ENCODE measurements at regions not wholly inside any gene's neighbourhood (a gene's known extent, or its start where the extent isn't known, plus 50 kb on each side); places are given as distances from the start of the nearest gene placed in this dataset.
"Not testable (repeated sequence)": the region's sequence is repeated elsewhere in the genome, so short reads cannot be mapped to it uniquely, and the experiment has no call there.

GRCh38 chr6:91242614-91242949, 655.7 kb upstream of the MAP3K7 start:
- Histone ChIP-seq H3K36me3 (ENCODE audit: control insufficient read depth in 2 of 2, insufficient read depth in 2 of 2, low read length in 2 of 2) (no peaks in the 10 kb centered on the region), H3K4me1 (ENCODE audit: control insufficient read depth, insufficient read depth, low read length) (no peaks in the 10 kb centered on the region), H3K9ac (ENCODE audit: low read length in 2 of 2) (no peak overlapping the region), H3K4me3 (ENCODE audit: low read length in 2 of 2) (no peak overlapping the region), H3K27ac (ENCODE audit: low read length) (no peak overlapping the region), H3K27me3 (ENCODE audit: control insufficient read depth in 1 of 2, insufficient read depth in 2 of 2, low read length in 2 of 2) (no peaks in the 10 kb centered on the region), H3K9me3 (ENCODE audit: control insufficient read depth in 2 of 2, low read length in 2 of 2) (no peaks in the 10 kb centered on the region)

- Histone ChIP-seq H3K27ac (ENCODE audit: low read length) (no peak overlapping the region), H3K4me1 (ENCODE audit: control insufficient read depth, insufficient read depth, low read length) (no peaks in the 10 kb centered on the region), H3K4me3 (ENCODE audit: low read length in 2 of 2) (no peak overlapping the region), H3K27me3 (ENCODE audit: control insufficient read depth in 1 of 2, insufficient read depth in 2 of 2, low read length in 2 of 2) (no peaks in the 10 kb centered on the region), H3K36me3 (ENCODE audit: control insufficient read depth in 2 of 2, insufficient read depth in 2 of 2, low read length in 2 of 2) (no peaks in the 10 kb centered on the region), H3K9me3 (ENCODE audit: control insufficient read depth in 2 of 2, low read length in 2 of 2) (no peaks in the 10 kb centered on the region), H3K9ac (ENCODE audit: low read length in 2 of 2) (no peak overlapping the region)
Measured at GRCh38 chr6:91241946-91242613, 655.2 kb upstream of the MAP3K7 start.

- H3K27ac ChIP-seq (ENCODE audit: low read length), result no peak overlapping the region
- no peak overlapping the region for H3K9ac ChIP-seq (ENCODE audit: low read length in 2 of 2)
- no peaks in the 10 kb centered on the region for H3K4me1 ChIP-seq (ENCODE audit: control insufficient read depth, insufficient read depth, low read length)
- H3K36me3 ChIP-seq (ENCODE audit: control insufficient read depth in 2 of 2, insufficient read depth in 2 of 2, low read length in 2 of 2), result no peaks in the 10 kb centered on the region
- H3K9me3 ChIP-seq (ENCODE audit: control insufficient read depth in 2 of 2, low read length in 2 of 2), result no peaks in the 10 kb centered on the region
- H3K4me3 ChIP-seq (ENCODE audit: low read length in 2 of 2), result no peak overlapping the region
- H3K27me3 ChIP-seq (ENCODE audit: control insufficient read depth in 1 of 2, insufficient read depth in 2 of 2, low read length in 2 of 2), result no peaks in the 10 kb centered on the region
Measured at GRCh38 chr6:91240878-91241603, 654.2 kb upstream of the MAP3K7 start.

GRCh38 chr6:91221072-91221720, 634.3 kb upstream of the MAP3K7 start:
- Histone ChIP-seq H3K27ac (ENCODE audit: low read length) (no peak overlapping the region), H3K9me3 (ENCODE audit: control insufficient read depth in 2 of 2, low read length in 2 of 2) (no peaks in the 10 kb centered on the region), H3K4me3 (ENCODE audit: low read length in 2 of 2) (no peak overlapping the region), H3K36me3 (ENCODE audit: control insufficient read depth in 2 of 2, insufficient read depth in 2 of 2, low read length in 2 of 2) (no peaks in the 10 kb centered on the region), H3K27me3 (ENCODE audit: control insufficient read depth in 1 of 2, insufficient read depth in 2 of 2, low read length in 2 of 2) (no peaks in the 10 kb centered on the region), H3K4me1 (ENCODE audit: control insufficient read depth, insufficient read depth, low read length) (no peaks in the 10 kb centered on the region), H3K9ac (ENCODE audit: low read length in 2 of 2) (no peak overlapping the region)

GRCh38 chr6:91213229-91213901, 626.5 kb upstream of the MAP3K7 start:
- no peak overlapping the region for H3K4me3 ChIP-seq (ENCODE audit: low read length in 2 of 2)
- H3K27ac ChIP-seq (ENCODE audit: low read length), result no peak overlapping the region
- no peaks in the 10 kb centered on the region for H3K27me3 ChIP-seq (ENCODE audit: control insufficient read depth in 1 of 2, insufficient read depth in 2 of 2, low read length in 2 of 2)
- no peaks in the 10 kb centered on the region for H3K4me1 ChIP-seq (ENCODE audit: control insufficient read depth, insufficient read depth, low read length)
- no peaks in the 10 kb centered on the region for H3K36me3 ChIP-seq (ENCODE audit: control insufficient read depth in 2 of 2, insufficient read depth in 2 of 2, low read length in 2 of 2)
- no peak overlapping the region for H3K9ac ChIP-seq (ENCODE audit: low read length in 2 of 2)
- H3K9me3 ChIP-seq (ENCODE audit: control insufficient read depth in 2 of 2, low read length in 2 of 2), result peaks cover 0 to 5% of the 10 kb centered on the region in 2 donors

- H3K9me3 ChIP-seq (ENCODE audit: control insufficient read depth in 2 of 2, low read length in 2 of 2), result no peaks in the 10 kb centered on the region
- H3K36me3 ChIP-seq (ENCODE audit: control insufficient read depth in 2 of 2, insufficient read depth in 2 of 2, low read length in 2 of 2), result no peaks in the 10 kb centered on the region
- H3K4me1 ChIP-seq (ENCODE audit: control insufficient read depth, insufficient read depth, low read length), result no peaks in the 10 kb centered on the region
- no peaks in the 10 kb centered on the region for H3K27me3 ChIP-seq (ENCODE audit: control insufficient read depth in 1 of 2, insufficient read depth in 2 of 2, low read length in 2 of 2)
- no peak overlapping the region for H3K27ac ChIP-seq (ENCODE audit: low read length)
- H3K9ac ChIP-seq (ENCODE audit: low read length in 2 of 2), result no peak overlapping the region
- no peak overlapping the region for H3K4me3 ChIP-seq (ENCODE audit: low read length in 2 of 2)
Measured at GRCh38 chr6:91198588-91199255, 611.9 kb upstream of the MAP3K7 start.

GRCh38 chr6:91196729-91197128, 609.9 kb upstream of the MAP3K7 start:
- H3K4me3 ChIP-seq (ENCODE audit: low read length in 2 of 2), result no peak overlapping the region
- H3K36me3 ChIP-seq (ENCODE audit: control insufficient read depth in 2 of 2, insufficient read depth in 2 of 2, low read length in 2 of 2), result no peaks in the 10 kb centered on the region
- no peaks in the 10 kb centered on the region for H3K9me3 ChIP-seq (ENCODE audit: control insufficient read depth in 2 of 2, low read length in 2 of 2)

GRCh38 chr6:91193446-91193845, 606.6 kb upstream of the MAP3K7 start:
- no peaks in the 10 kb centered on the region for H3K9me3 ChIP-seq (ENCODE audit: control insufficient read depth in 2 of 2, low read length in 2 of 2)
- H3K9ac ChIP-seq (ENCODE audit: low read length in 2 of 2), result no peak overlapping the region
- H3K4me1 ChIP-seq (ENCODE audit: control insufficient read depth, insufficient read depth, low read length), result no peaks in the 10 kb centered on the region
- H3K27ac ChIP-seq (ENCODE audit: low read length), result no peak overlapping the region
- H3K36me3 ChIP-seq (ENCODE audit: control insufficient read depth in 2 of 2, insufficient read depth in 2 of 2, low read length in 2 of 2), result no peaks in the 10 kb centered on the region
- no peak overlapping the region for H3K4me3 ChIP-seq (ENCODE audit: low read length in 2 of 2)
- no peaks in the 10 kb centered on the region for H3K27me3 ChIP-seq (ENCODE audit: control insufficient read depth in 1 of 2, insufficient read depth in 2 of 2, low read length in 2 of 2)

More at GRCh38 chr6:91196729-91197128, 609.9 kb upstream of the MAP3K7 start:
- H3K4me1 ChIP-seq (ENCODE audit: control insufficient read depth, insufficient read depth, low read length), result no peaks in the 10 kb centered on the region
- H3K9ac ChIP-seq (ENCODE audit: low read length in 2 of 2), result no peak overlapping the region
- H3K27me3 ChIP-seq (ENCODE audit: control insufficient read depth in 1 of 2, insufficient read depth in 2 of 2, low read length in 2 of 2), result no peaks in the 10 kb centered on the region
- no peak overlapping the region for H3K27ac ChIP-seq (ENCODE audit: low read length)

- H3K4me3 ChIP-seq (ENCODE audit: low read length in 2 of 2); H3K4me1 ChIP-seq (ENCODE audit: control insufficient read depth, insufficient read depth, low read length); H3K36me3 ChIP-seq (ENCODE audit: control insufficient read depth in 2 of 2, insufficient read depth in 2 of 2, low read length in 2 of 2); H3K9ac ChIP-seq (ENCODE audit: low read length in 2 of 2); H3K27ac ChIP-seq (ENCODE audit: low read length); H3K27me3 ChIP-seq (ENCODE audit: control insufficient read depth in 1 of 2, insufficient read depth in 2 of 2, low read length in 2 of 2); H3K9me3 ChIP-seq (ENCODE audit: control insufficient read depth in 2 of 2, low read length in 2 of 2): not testable (repeated sequence)
Measured at GRCh38 chr6:91190041-91190440, 603.2 kb upstream of the MAP3K7 start.

- no peak overlapping the region for H3K27ac ChIP-seq (ENCODE audit: low read length)
- no peaks in the 10 kb centered on the region for H3K27me3 ChIP-seq (ENCODE audit: control insufficient read depth in 1 of 2, insufficient read depth in 2 of 2, low read length in 2 of 2)
- no peaks in the 10 kb centered on the region for H3K36me3 ChIP-seq (ENCODE audit: control insufficient read depth in 2 of 2, insufficient read depth in 2 of 2, low read length in 2 of 2)
- no peak overlapping the region for H3K9ac ChIP-seq (ENCODE audit: low read length in 2 of 2)
- H3K4me1 ChIP-seq (ENCODE audit: control insufficient read depth, insufficient read depth, low read length), result no peaks in the 10 kb centered on the region
- no peaks in the 10 kb centered on the region for H3K9me3 ChIP-seq (ENCODE audit: control insufficient read depth in 2 of 2, low read length in 2 of 2)
- no peak overlapping the region for H3K4me3 ChIP-seq (ENCODE audit: low read length in 2 of 2)
Measured at GRCh38 chr6:91185072-91185471, 598.2 kb upstream of the MAP3K7 start.

All from stomach smooth muscle (tissue), 2 donors.